ENCODE measurements at regions not wholly inside any gene's neighbourhood (a gene's known extent, or its start where the extent isn't known, plus 50 kb on each side); places are given as distances from the start of the nearest gene placed in this dataset.
"Not testable (repeated sequence)": the region's sequence is repeated elsewhere in the genome, so short reads cannot be mapped to it uniquely, and the experiment has no call there.

DNA sequence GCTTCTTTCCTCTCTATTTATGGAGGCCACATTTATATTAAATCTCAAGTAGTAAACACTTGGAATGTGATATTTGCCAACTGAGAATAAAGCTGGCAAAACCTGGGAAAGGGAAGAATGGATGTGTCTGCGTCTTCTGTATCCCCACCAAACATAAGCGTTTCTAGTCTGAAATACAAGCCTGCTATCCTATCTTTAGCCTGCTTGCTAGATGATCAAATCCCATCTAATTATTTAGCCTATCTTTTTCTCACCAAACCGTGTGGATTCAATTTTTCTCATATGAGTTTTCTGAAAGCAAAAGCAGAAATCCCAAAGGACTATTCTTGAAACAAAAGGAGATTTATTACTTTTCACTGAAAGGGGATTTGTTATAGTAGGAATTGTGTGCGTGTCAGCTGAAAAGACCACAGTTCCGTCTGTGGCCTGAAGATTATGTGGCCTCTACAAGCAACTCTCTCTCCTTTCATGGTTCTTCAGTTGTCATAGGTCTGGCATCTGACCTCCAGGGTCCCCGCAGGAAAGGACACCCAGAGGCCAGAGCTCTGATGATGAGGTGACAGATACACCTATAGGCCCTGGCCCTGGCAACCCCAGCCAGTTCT lies 266.0 kb upstream of the MCTP2 start:
- no peak for DNase-seq (ENCODE audit: low read depth in 1 of 2, low spot score in 1 of 2)

- no peak for DNase-seq (ENCODE audit: low read depth in 1 of 2, low spot score in 1 of 2)
Observed at GRCh38 chr15:93954985-93955571, 276.3 kb upstream of the MCTP2 start.

DNA sequence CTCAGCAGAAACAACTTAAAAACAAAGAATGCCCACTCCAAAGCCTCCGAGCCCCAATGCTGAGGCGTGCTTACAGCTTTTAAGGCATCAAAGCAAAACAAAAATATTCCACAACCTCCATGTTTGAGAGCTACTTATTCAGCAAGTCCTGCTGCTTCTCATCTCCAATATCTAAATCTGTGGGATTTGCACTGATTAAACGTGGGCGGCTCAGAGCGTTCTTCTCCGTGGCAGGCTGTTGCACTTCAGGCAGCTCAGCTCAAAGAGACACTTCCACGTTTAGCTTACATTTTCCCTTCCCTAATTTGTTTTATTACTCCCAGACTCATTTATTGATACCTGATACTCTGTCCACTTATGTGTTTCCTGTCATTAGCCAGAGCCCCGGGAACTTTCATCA lies 282.6 kb upstream of the MCTP2 start:
- DNase-seq (ENCODE audit: low read depth in 1 of 2, low spot score in 1 of 2), result no peak

DNA sequence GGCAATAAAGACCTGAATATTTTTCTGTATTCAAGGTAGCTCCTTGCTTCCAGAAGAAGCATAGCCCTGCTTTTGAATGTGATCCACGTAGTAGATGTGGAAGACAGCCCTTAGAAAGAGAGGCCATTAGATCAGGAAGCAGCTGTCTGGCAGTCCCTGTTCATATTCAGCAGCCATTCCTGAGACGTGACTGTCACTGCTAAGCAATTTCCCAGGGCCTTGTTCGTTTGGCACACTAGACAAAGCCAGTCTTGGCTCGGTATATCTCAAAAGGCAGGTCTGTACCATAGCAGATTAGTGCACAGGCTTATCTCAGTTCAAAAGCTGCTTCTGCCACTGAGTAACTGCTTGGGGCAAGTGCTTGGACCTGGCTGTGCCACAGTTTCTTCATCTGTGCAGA lies 287.8 kb upstream of the MCTP2 start:
- DNase-seq (ENCODE audit: low read depth in 1 of 2, low spot score in 1 of 2), result no peak

DNA sequence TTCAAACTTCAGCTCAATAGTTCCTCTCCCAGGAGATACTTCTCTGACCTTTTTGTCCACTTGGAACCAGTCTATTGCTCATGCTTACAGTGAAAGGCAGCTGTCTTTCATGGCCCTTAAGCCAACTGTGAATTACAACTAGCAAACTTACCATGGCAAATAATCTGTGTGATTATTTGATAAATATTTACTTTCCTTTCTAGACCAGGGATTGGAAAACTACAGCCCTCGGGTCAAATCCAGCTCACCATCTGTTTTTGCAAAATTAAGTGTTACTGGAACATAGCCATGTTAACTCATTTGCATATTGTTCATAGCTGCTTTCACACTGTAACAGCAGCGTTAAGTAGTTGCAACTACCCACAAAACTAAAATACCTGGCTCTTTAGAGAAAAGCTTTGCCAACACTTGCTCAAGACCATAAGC lies 289.1 kb upstream of the MCTP2 start:
- DNase-seq (ENCODE audit: low read depth in 1 of 2, low spot score in 1 of 2), result no peak

GRCh38 chr15:93941697-93942096 lies 289.7 kb upstream of the MCTP2 start:
- DNase-seq (ENCODE audit: low read depth in 1 of 2, low spot score in 1 of 2), result no peak

DNA sequence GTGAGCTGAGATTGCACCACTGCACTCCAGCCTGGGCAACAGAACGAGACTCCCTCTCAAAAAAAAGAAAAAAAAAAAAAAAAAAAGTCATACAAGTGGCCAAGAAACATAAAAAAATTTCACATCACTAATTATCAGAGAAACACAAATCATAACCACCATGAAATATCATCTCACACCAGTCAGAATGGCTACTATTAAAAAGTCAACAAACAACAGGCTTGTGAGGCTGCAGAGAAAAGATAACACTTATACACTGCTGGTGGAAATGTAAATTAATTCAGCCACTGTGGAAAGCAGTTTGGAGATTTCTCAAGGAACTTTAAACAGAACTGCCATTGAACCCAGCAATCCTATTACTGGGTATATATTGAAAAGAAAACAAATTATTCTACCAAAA lies 291.1 kb upstream of the MCTP2 start:
- DNase-seq (ENCODE audit: low read depth in 1 of 2, low spot score in 1 of 2), result no peak

GRCh38 chr15:93932164-93932776 lies 299.1 kb upstream of the MCTP2 start:
- DNase-seq (ENCODE audit: low read depth in 1 of 2, low spot score in 1 of 2), result no peak

DNA sequence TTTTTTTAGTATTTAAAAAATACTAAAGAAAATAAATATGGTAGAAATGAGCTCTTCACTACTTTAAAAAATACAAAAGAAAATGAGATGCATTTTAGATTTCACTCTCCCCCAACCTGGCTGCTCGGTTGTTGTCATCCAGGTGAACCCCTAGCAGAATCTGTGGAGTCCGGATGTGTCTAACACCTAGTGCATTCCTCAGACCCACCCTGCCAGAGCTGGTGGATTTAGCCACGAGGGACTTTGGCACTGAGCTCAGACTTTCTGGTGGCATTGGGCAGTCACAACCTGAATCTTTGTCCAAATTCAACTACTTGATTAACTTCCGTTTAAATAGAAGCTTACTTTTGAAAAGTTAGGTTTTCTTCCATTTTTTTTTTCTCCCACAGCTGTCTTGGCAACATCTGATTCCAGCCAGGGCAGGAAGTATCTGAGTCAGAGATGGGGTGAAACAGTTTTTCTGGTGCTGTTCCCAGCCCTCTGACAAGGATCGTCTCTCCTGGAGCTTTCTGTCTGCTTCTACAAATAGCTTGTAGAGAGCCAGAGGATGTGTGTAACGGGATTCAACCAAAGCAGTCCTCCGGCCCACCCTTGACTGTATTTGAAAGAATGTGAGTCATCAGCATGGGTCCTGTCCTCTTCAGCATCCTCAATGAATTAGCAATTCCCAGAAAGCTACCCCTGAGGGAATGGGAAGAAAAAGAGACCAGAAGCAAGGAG lies 301.8 kb upstream of the MCTP2 start:
- DNase-seq (ENCODE audit: low read depth in 1 of 2, low spot score in 1 of 2), result no peak

DNA sequence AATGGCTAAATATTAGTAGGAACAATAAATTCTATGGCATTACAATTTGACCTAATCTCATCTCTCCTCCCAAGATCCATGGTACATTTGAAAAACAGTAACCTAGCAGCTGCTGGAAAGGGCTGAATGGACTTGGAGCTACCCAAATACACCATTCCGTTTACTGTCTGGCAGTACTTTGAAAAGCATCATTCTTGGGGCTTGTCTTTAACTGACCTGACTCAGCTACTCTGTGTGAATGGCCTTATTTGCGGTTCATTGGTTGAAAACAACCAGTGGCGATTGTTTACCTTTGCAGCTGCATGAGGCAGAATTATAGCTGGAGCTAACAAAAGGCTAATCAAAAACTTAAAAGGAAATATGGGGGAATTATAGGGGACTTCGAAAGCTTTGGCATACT lies 311.2 kb upstream of the MCTP2 start:
- no peak for DNase-seq (ENCODE audit: low read depth in 1 of 2, low spot score in 1 of 2)

- DNase-seq (ENCODE audit: low read depth in 1 of 2, low spot score in 1 of 2), result not testable (repeated sequence)
Observed at GRCh38 chr15:93918801-93919200, 312.6 kb upstream of the MCTP2 start.

DNA sequence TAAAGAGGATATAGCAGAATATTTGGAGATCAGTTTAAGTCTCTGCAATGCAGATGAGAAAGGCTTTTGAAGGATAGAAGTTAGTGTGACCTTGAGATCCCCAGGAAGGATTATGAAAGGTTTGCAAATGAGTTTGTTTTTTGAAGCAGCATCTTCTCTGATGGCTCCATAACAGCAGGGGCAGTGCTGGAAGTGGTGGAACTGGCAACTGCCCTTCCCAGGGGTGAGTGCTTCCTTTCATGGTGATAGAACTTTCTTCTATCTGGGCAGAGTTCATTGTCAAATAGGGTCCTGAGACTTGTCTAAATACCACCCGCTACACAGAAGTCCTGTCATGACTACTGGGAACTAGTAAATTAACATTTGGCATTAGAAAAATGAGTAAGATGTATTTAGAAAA lies 314.2 kb upstream of the MCTP2 start:
- no peak for DNase-seq (ENCODE audit: low read depth in 1 of 2, low spot score in 1 of 2)

GRCh38 chr15:93913871-93914270 lies 317.5 kb upstream of the MCTP2 start:
- DNase-seq (ENCODE audit: low read depth in 1 of 2, low spot score in 1 of 2), result no peak

- no peak for DNase-seq (ENCODE audit: low read depth in 1 of 2, low spot score in 1 of 2)
Observed at GRCh38 chr15:93913310-93913709, 318.1 kb upstream of the MCTP2 start.

DNA sequence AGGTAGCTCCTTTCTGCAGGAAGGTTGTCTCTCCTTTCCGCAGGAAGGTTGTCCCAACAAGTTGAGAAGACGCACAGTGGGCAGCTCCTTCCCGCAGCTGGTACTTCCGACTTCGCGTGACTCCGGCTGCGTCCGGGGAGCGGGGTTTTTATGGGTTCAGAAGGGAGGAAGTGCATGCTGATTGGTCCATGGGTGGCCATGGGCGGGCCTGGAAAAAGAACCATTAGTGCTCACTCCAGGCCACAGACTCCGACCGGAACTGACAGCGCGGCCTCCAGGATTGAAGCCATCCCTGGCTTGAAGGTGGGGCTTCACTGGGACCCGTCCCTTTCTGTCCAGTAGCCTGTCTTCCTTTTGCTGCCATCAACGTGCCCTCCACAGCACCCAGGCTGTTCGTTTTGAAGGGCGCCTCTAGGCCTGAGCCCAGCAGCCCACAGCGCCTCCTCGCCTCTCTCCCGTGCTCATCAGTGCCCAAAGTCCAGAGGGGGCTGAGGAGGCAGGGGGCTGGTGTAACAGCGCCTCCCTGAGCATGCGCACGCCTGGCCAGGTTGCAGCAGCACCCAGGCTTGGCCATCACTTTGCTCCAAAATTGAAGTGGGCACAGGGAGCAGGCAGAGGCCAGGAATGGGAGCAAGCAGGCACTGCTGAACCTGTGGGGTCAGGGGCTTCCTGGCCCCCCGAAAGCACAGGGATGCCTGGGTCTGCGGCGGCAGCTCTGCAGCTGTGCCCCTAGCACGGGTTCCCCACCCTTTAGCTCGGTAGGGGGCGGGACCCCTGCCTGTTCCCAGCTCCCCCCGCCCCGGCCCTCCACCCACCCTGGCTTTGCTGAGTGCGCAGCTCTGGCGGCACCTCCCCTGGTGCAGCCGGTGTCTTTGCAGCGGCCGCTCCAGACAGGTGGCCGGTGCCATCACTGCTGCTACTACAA lies 330.6 kb upstream of the MCTP2 start:
- no peak for DNase-seq (ENCODE audit: low read depth in 1 of 2, low spot score in 1 of 2)

- no peak for DNase-seq (ENCODE audit: low read depth in 1 of 2, low spot score in 1 of 2)
Observed at GRCh38 chr15:93899817-93900216, 331.5 kb upstream of the MCTP2 start.

DNA sequence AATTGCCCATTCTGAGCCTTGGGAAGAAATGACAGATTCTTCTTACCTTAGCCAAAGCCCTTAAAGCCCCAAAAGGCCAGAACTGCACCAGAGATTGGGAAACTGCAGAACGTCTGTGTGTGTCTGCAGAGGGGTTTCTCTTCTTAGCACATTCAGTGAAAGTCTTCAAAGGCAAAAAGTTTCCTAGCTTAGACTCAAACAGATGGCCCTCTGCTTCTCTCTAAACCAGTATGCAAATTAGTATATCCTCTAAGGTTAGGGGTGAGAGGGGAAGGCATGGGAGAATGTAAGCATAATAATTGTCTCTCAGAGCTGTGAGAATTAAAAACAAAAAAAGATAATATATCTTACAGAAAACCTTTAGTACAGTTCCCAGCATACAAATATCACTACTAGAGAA lies 334.0 kb upstream of the MCTP2 start:
- DNase-seq (ENCODE audit: low read depth in 1 of 2, low spot score in 1 of 2), result no peak

- DNase-seq (ENCODE audit: low read depth in 1 of 2, low spot score in 1 of 2), result no peak
Observed at GRCh38 chr15:93895976-93896770, 335.2 kb upstream of the MCTP2 start.

GRCh38 chr15:93894438-93895036 lies 336.8 kb upstream of the MCTP2 start:
- no peak for DNase-seq (ENCODE audit: low read depth in 1 of 2, low spot score in 1 of 2)

- DNase-seq (ENCODE audit: low read depth in 1 of 2, low spot score in 1 of 2), result no peak
Observed at GRCh38 chr15:93887151-93887550, 344.2 kb upstream of the MCTP2 start.
